SK-N-SH treated with all-trans-retinoic acid at 6 μM for 48 hours (cell line): ENCODE measurements at regions not wholly inside any gene's neighbourhood (a gene's known extent, or its start where the extent isn't known, plus 50 kb on each side); places are given as distances from the start of the nearest gene placed in this dataset.

Experiments used
- ATAC-seq: fragments of 200-7000 bp; cut with Tn5 transposase; 3 replicates; pipeline ENCODE4 v1.9.1; 2020; ENCODE audit warnings: mild to moderate bottlenecking, moderate library complexity
- BACH2 ChIP-seq: fragments of 250-450 bp; sonication (Bioruptor Pico); IDR thresholded peaks from 2 replicates; pipeline ENCODE4 v1.9.0; 2021; ENCODE audit warnings: mild to moderate bottlenecking, borderline replicate concordance
- CREB5 ChIP-seq: fragments of 250-450 bp; sonication (Bioruptor Pico); IDR thresholded peaks from 2 replicates; pipeline ENCODE4 v1.5.1; 2020; ENCODE audit warnings: low read depth, mild to moderate bottlenecking, moderate library complexity
- CSDC2 ChIP-seq: fragments of 250-450 bp; sonication (Bioruptor Pico); IDR thresholded peaks from 2 replicates; pipeline ENCODE4 v1.5.0; 2020; ENCODE audit warnings: mild to moderate bottlenecking, moderate library complexity
- ESRRG ChIP-seq: fragments of 250-450 bp; sonication (Bioruptor Pico); IDR thresholded peaks from 2 replicates; pipeline ENCODE4 v1.6.1; 2021; ENCODE audit warnings: mild to moderate bottlenecking
- GLIS3 ChIP-seq: fragments of 250-450 bp; sonication (Bioruptor Pico); IDR thresholded peaks from 2 replicates; pipeline ENCODE4 v1.5.0; 2020; ENCODE audit warnings: mild to moderate bottlenecking, moderate library complexity
- ISL1 ChIP-seq: fragments of 250-450 bp; sonication (Bioruptor Pico); IDR thresholded peaks from 2 replicates; pipeline ENCODE4 v2.1.2; 2022; ENCODE audit warnings: mild to moderate bottlenecking, moderate library complexity
- OSR1 ChIP-seq: fragments of 250-450 bp; sonication (Bioruptor Pico); IDR thresholded peaks from 2 replicates; pipeline ENCODE4 v1.8.0; 2022; ENCODE audit warnings: moderate library complexity, mild to moderate bottlenecking, inconsistent platforms
- PATZ1 ChIP-seq: fragments of 250-450 bp; sonication (Bioruptor Pico); IDR thresholded peaks from 2 replicates; pipeline ENCODE4 v1.8.0; 2020; ENCODE audit warnings: mild to moderate bottlenecking, moderate library complexity, borderline replicate concordance
- POU6F1 ChIP-seq: fragments of 250-450 bp; sonication (Bioruptor Pico); IDR thresholded peaks from 2 replicates; pipeline ENCODE4 v1.8.0; 2021; ENCODE audit warnings: low read depth, mild to moderate bottlenecking, moderate library complexity, borderline replicate concordance
- PPARA ChIP-seq: fragments of 250-450 bp; sonication (Bioruptor Pico); IDR thresholded peaks from 2 replicates; pipeline ENCODE4 v1.5.0; 2020; ENCODE audit warnings: mild to moderate bottlenecking, borderline replicate concordance
- RARB ChIP-seq: fragments of 250-450 bp; sonication (Bioruptor Pico); IDR thresholded peaks from 2 replicates; pipeline ENCODE4 v1.8.0; 2021; ENCODE audit warnings: mild to moderate bottlenecking, moderate library complexity
- SNAI2 ChIP-seq: fragments of 250-450 bp; sonication (Bioruptor Pico); IDR thresholded peaks from 2 replicates; pipeline ENCODE4 v1.5.0; 2020; ENCODE audit warnings: mild to moderate bottlenecking, moderate library complexity
- TCF4 ChIP-seq: fragments of 250-450 bp; sonication (Bioruptor Pico); IDR thresholded peaks from 2 replicates; pipeline ENCODE4 v1.8.0; 2021; ENCODE audit warnings: mild to moderate bottlenecking, moderate library complexity, borderline replicate concordance
- TOX ChIP-seq: fragments of 250-450 bp; sonication (Bioruptor Pico); IDR thresholded peaks from 2 replicates; pipeline ENCODE4 v1.8.0; 2021; ENCODE audit warnings: mild to moderate bottlenecking, moderate library complexity, borderline replicate concordance
- ZFP3 ChIP-seq: fragments of 250-450 bp; sonication (Bioruptor Pico); IDR thresholded peaks from 2 replicates; pipeline ENCODE4 v1.5.0; 2020; ENCODE audit warnings: mild to moderate bottlenecking, moderate library complexity
- ZFP30 ChIP-seq: fragments of 450-650 bp; formaldehyde crosslinking; IDR thresholded peaks from 2 replicates; pipeline ENCODE4 v1.5.0; 2022; ENCODE audit warnings: mild to moderate bottlenecking, moderate library complexity
- ZNF565 ChIP-seq: fragments of 450-650 bp; formaldehyde crosslinking; conservative IDR thresholded peaks from 2 replicates; pipeline ENCODE4 v1.5.0; 2020; ENCODE audit warnings: low read depth, mild to moderate bottlenecking, moderate library complexity
- ZNF70 ChIP-seq: fragments of 450-650 bp; formaldehyde crosslinking; IDR thresholded peaks from 2 replicates; pipeline ENCODE4 v1.5.0; 2020; ENCODE audit warnings: mild to moderate bottlenecking, moderate library complexity
- ZNF8 ChIP-seq: fragments of 450-650 bp; formaldehyde crosslinking; IDR thresholded peaks from 2 replicates; pipeline ENCODE4 v1.5.0; 2020; ENCODE audit warnings: mild to moderate bottlenecking, moderate library complexity
- TF ChIP-seq, protein P1 (sequence below): fragments of 250-450 bp; sonication (Bioruptor Pico); IDR thresholded peaks from 2 replicates; pipeline ENCODE4 v1.5.0; 2020; ENCODE audit warnings: mild to moderate bottlenecking, moderate library complexity
- TF ChIP-seq, protein P2 (sequence below): fragments of 250-450 bp; sonication (Bioruptor Pico); IDR thresholded peaks from 2 replicates; pipeline ENCODE4 v1.5.1; 2021; ENCODE audit warnings: mild to moderate bottlenecking, moderate library complexity

- ATAC-seq: no peak
These were observed 454.8 kb upstream of the SOX9 start for GRCh38 chr17:71666047-71666446.

GRCh38 chr17:71667661-71668060, 453.2 kb upstream of the SOX9 start:
- no peak for ATAC-seq
- TF ChIP-seq TOX (CRISPR knock-in tag) (no peak), PATZ1 (CRISPR knock-in tag) (no peak), BACH2 (no peak), ESRRG (CRISPR knock-in tag) (no peak), POU6F1 (CRISPR knock-in tag) (no peak), TCF4 (CRISPR knock-in tag) (no peak), ISL1 (CRISPR knock-in tag) (no peak)
- TF ChIP-seq, protein P1, sequence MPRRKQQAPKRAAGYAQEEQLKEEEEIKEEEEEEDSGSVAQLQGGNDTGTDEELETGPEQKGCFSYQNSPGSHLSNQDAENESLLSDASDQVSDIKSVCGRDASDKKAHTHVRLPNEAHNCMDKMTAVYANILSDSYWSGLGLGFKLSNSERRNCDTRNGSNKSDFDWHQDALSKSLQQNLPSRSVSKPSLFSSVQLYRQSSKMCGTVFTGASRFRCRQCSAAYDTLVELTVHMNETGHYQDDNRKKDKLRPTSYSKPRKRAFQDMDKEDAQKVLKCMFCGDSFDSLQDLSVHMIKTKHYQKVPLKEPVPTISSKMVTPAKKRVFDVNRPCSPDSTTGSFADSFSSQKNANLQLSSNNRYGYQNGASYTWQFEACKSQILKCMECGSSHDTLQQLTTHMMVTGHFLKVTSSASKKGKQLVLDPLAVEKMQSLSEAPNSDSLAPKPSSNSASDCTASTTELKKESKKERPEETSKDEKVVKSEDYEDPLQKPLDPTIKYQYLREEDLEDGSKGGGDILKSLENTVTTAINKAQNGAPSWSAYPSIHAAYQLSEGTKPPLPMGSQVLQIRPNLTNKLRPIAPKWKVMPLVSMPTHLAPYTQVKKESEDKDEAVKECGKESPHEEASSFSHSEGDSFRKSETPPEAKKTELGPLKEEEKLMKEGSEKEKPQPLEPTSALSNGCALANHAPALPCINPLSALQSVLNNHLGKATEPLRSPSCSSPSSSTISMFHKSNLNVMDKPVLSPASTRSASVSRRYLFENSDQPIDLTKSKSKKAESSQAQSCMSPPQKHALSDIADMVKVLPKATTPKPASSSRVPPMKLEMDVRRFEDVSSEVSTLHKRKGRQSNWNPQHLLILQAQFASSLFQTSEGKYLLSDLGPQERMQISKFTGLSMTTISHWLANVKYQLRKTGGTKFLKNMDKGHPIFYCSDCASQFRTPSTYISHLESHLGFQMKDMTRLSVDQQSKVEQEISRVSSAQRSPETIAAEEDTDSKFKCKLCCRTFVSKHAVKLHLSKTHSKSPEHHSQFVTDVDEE (CRISPR knock-in tag): no peak
- TF ChIP-seq, protein P2, sequence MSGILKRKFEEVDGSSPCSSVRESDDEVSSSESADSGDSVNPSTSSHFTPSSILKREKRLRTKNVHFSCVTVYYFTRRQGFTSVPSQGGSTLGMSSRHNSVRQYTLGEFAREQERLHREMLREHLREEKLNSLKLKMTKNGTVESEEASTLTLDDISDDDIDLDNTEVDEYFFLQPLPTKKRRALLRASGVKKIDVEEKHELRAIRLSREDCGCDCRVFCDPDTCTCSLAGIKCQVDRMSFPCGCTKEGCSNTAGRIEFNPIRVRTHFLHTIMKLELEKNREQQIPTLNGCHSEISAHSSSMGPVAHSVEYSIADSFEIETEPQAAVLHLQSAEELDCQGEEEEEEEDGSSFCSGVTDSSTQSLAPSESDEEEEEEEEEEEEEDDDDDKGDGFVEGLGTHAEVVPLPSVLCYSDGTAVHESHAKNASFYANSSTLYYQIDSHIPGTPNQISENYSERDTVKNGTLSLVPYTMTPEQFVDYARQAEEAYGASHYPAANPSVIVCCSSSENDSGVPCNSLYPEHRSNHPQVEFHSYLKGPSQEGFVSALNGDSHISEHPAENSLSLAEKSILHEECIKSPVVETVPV (CRISPR knock-in tag): no peak

More at GRCh38 chr17:71666047-71666446, 454.8 kb upstream of the SOX9 start:
- TF ChIP-seq ZFP30 (CRISPR knock-in tag): no peak
- TF ChIP-seq OSR1: no peak
- TF ChIP-seq PPARA (CRISPR knock-in tag): no peak
- no peak for TF ChIP-seq ESRRG (CRISPR knock-in tag)
- no peak for TF ChIP-seq SNAI2
- TF ChIP-seq ZNF565 (CRISPR knock-in tag): no peak
- TF ChIP-seq, protein P2 (CRISPR knock-in tag): no peak
- TF ChIP-seq ZFP3: no peak
- no peak for TF ChIP-seq ZNF8 (CRISPR knock-in tag)
- no peak for TF ChIP-seq GLIS3 (CRISPR knock-in tag)

GRCh38 chr17:71668807-71669206, 452.0 kb upstream of the SOX9 start:
- no peak for ATAC-seq
- TF ChIP-seq ZNF565 (CRISPR knock-in tag) (no peak), ZFP30 (CRISPR knock-in tag) (no peak), TOX (CRISPR knock-in tag) (no peak), POU6F1 (CRISPR knock-in tag) (no peak), PPARA (CRISPR knock-in tag) (no peak), GLIS3 (CRISPR knock-in tag) (no peak), ZNF70 (CRISPR knock-in tag) (no peak), CREB5 (CRISPR knock-in tag) (no peak), RARB (CRISPR knock-in tag) (no peak), ESRRG (CRISPR knock-in tag) (no peak), CSDC2 (CRISPR knock-in tag) (no peak), ZFP3 (no peak), PATZ1 (CRISPR knock-in tag) (no peak)
